ENCODE measurements at regions not wholly inside any gene's neighbourhood (a gene's known extent, or its start where the extent isn't known, plus 50 kb on each side); places are given as distances from the start of the nearest gene placed in this dataset.

GRCh38 chr13:100913143-100913542 lies 238.5 kb upstream of the TMTC4 start (continued):
- TF ChIP-seq, protein P1, sequence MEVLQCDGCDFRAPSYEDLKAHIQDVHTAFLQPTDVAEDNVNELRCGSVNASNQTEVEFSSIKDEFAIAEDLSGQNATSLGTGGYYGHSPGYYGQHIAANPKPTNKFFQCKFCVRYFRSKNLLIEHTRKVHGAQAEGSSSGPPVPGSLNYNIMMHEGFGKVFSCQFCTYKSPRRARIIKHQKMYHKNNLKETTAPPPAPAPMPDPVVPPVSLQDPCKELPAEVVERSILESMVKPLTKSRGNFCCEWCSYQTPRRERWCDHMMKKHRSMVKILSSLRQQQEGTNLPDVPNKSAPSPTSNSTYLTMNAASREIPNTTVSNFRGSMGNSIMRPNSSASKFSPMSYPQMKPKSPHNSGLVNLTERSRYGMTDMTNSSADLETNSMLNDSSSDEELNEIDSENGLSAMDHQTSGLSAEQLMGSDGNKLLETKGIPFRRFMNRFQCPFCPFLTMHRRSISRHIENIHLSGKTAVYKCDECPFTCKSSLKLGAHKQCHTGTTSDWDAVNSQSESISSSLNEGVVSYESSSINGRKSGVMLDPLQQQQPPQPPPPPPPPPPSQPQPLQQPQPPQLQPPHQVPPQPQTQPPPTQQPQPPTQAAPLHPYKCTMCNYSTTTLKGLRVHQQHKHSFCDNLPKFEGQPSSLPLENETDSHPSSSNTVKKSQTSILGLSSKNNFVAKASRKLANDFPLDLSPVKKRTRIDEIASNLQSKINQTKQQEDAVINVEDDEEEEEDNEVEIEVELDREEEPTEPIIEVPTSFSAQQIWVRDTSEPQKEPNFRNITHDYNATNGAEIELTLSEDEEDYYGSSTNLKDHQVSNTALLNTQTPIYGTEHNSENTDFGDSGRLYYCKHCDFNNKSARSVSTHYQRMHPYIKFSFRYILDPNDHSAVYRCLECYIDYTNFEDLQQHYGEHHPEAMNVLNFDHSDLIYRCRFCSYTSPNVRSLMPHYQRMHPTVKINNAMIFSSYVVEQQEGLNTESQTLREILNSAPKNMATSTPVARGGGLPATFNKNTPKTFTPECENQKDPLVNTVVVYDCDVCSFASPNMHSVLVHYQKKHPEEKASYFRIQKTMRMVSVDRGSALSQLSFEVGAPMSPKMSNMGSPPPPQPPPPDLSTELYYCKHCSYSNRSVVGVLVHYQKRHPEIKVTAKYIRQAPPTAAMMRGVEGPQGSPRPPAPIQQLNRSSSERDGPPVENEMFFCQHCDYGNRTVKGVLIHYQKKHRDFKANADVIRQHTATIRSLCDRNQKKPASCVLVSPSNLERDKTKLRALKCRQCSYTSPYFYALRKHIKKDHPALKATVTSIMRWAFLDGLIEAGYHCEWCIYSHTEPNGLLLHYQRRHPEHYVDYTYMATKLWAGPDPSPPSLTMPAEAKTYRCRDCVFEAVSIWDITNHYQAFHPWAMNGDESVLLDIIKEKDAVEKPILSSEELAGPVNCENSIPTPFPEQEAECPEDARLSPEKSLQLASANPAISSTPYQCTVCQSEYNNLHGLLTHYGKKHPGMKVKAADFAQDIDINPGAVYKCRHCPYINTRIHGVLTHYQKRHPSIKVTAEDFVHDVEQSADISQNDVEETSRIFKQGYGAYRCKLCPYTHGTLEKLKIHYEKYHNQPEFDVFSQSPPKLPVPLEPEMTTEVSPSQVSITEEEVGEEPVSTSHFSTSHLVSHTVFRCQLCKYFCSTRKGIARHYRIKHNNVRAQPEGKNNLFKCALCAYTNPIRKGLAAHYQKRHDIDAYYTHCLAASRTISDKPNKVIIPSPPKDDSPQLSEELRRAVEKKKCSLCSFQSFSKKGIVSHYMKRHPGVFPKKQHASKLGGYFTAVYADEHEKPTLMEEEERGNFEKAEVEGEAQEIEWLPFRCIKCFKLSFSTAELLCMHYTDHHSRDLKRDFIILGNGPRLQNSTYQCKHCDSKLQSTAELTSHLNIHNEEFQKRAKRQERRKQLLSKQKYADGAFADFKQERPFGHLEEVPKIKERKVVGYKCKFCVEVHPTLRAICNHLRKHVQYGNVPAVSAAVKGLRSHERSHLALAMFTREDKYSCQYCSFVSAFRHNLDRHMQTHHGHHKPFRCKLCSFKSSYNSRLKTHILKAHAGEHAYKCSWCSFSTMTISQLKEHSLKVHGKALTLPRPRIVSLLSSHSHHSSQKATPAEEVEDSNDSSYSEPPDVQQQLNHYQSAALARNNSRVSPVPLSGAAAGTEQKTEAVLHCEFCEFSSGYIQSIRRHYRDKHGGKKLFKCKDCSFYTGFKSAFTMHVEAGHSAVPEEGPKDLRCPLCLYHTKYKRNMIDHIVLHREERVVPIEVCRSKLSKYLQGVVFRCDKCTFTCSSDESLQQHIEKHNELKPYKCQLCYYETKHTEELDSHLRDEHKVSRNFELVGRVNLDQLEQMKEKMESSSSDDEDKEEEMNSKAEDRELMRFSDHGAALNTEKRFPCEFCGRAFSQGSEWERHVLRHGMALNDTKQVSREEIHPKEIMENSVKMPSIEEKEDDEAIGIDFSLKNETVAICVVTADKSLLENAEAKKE (CRISPR knock-in tag; IDR thresholded peaks at IDR 0.05): no peak

GRCh38 chr13:100904293-100904976 lies 229.8 kb upstream of the TMTC4 start:
- Histone ChIP-seq H3F3A (replicated peaks; ENCODE audit: low read depth) (no peaks in the 10 kb centered on the region), H2AFZ (no peak overlapping the region), H4K20me1 (replicated peaks; ENCODE audit: insufficient read depth) (no peaks in the 10 kb centered on the region), H3K27me3 (ENCODE audit: insufficient read depth) (no peaks in the 10 kb centered on the region), H3K9me2 (ENCODE audit: insufficient read depth) (peaks cover 19% of the 10 kb centered on the region), H3K4me3 (no peak overlapping the region), H3K27ac (ENCODE audit: low read depth) (no peak overlapping the region), H3K36me3 (ENCODE audit: insufficient read depth) (no peaks in the 10 kb centered on the region), H3K4me2 (no peak overlapping the region), H3K4me1 (ENCODE audit: insufficient read depth) (no peaks in the 10 kb centered on the region), H3K79me2 (replicated peaks; ENCODE audit: insufficient read depth) (no peaks in the 10 kb centered on the region)
- Mint-ChIP-seq H3K4me3 (no peak overlapping the region), H3K4me1 (peaks cover 9% of the 10 kb centered on the region), H3K27ac (no peak overlapping the region), H3K9me3 (no peaks in the 10 kb centered on the region; the same call in 2 of the 3 replicates), H3K27me3 (ENCODE audit: insufficient read depth, low read depth, poor library complexity) (peaks cover 1% of the 10 kb centered on the region), H3K36me3 (ENCODE audit: low read depth) (no peaks in the 10 kb centered on the region)
- DNase-seq (ENCODE audit: low spot score) (no peak), ATAC-seq (no peak)
- TF ChIP-seq ETS1 (IDR thresholded peaks at IDR 0.05) (no peak), CTCF (conservative IDR thresholded peaks at IDR 0.05; ENCODE audit: low read depth in 2 of 2) (no peak), EZH2phosphoT487 (IDR thresholded peaks at IDR 0.05; ENCODE audit: unreplicated experiment) (no peak), CREB1 (CRISPR knock-in tag; IDR thresholded peaks at IDR 0.05; ENCODE audit: low read depth) (no peak)
- TF ChIP-seq, protein P1 (CRISPR knock-in tag; IDR thresholded peaks at IDR 0.05): no peak

Data from GM23338 (cell line).